Bronchial epithelial cell (primary cell): ENCODE measurements at regions not wholly inside any gene's neighbourhood (a gene's known extent, or its start where the extent isn't known, plus 50 kb on each side); places are given as distances from the start of the nearest gene placed in this dataset.

Experiments
- DNase-seq: peaks from one replicate; pipeline ENCODE4 v3.0.0-alpha.2; 2010; ENCODE audit warnings: low read depth
- FAIRE-seq: peaks from 2 replicates; lab custom pipeline; 2011; peaks lifted over from hg19 to GRCh38; lab: Jason Lieb, UNC
- H3K27me3 ChIP-seq: 2 replicates; pipeline ENCODE4 v1.5.1; 2011; ENCODE audit warnings: low read length; ENCODE audit not compliant: control insufficient read depth, insufficient read depth
- H3K36me3 ChIP-seq: 2 replicates; pipeline ENCODE4 v1.5.1; 2011; ENCODE audit warnings: low read length; ENCODE audit not compliant: control insufficient read depth, insufficient read depth
- H3K4me3 ChIP-seq: 2 replicates; pipeline ENCODE4 v1.5.1; 2011; ENCODE audit warnings: mild to moderate bottlenecking, low read depth, low read length, control low read depth
- CTCF ChIP-seq: IDR thresholded peaks from 2 replicates; pipeline ENCODE4 v1.5.1; 2011; ENCODE audit warnings: mild to moderate bottlenecking, moderate library complexity, low read length, control low read depth, inconsistent platforms; ENCODE audit not compliant: insufficient read depth, severe bottlenecking

DNA sequence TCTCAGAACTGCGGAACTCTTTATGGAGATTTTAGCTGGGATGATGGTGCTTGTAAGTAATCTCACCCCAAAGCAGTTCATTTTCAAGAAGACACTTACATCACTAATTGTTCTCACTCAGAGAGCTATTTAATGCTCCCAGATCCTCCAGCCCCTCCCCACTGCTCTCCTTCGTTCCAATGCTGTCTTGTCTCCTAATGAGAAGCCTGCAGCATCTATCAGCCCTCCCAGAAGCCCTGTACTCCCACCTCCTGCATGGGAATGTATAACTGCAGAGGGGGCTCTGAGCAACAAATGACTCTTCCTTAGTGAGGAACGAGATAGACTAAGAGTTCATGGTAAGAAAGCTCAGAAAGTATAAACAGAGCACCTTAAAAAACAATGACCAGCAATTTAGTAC lies 377.4 kb upstream of the RUNX1 start:
- H3K36me3 ChIP-seq, result no peaks in the 10 kb centered on the region
- H3K27me3 ChIP-seq, result no peaks in the 10 kb centered on the region
- no peak for FAIRE-seq
- no peak overlapping the region for H3K4me3 ChIP-seq
- no peak for DNase-seq
- TF ChIP-seq CTCF, result no peak

DNA sequence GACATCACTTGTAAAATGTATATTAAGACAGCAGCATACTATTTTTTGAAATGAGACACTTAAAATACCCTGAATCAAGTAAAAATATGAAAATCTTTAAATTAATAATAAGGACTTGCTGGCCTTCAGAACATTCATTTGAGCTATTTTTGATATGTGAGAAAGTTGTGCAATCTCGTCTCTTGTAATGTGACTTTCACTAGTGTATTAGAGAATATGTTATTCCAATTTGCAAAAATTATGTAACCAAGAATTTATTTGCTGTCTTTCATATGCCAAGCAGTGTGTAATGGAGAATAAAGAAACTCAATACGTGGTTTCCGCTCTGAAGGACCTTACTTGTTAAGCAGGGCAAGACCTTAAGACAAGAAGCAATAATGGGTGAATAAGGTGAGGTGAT lies 375.0 kb upstream of the RUNX1 start:
- H3K27me3 ChIP-seq, result no peaks in the 10 kb centered on the region
- no peak for FAIRE-seq
- DNase-seq, result no peak
- TF ChIP-seq CTCF, result no peak
- no peak overlapping the region for H3K4me3 ChIP-seq
- no peaks in the 10 kb centered on the region for H3K36me3 ChIP-seq

GRCh38 chr21:35423709-35424108 lies 374.6 kb upstream of the RUNX1 start:
- H3K4me3 ChIP-seq, result no peak overlapping the region
- no peaks in the 10 kb centered on the region for H3K27me3 ChIP-seq
- H3K36me3 ChIP-seq, result no peaks in the 10 kb centered on the region
- TF ChIP-seq CTCF, result no peak
- no peak for FAIRE-seq
- DNase-seq, result peak; percentile 20

- Histone ChIP-seq H3K36me3 (no peaks in the 10 kb centered on the region), H3K27me3 (no peaks in the 10 kb centered on the region), H3K4me3 (no peak overlapping the region)
- FAIRE-seq, result no peak
- DNase-seq, result no peak
- TF ChIP-seq CTCF, result no peak
Observed at GRCh38 chr21:35422011-35422410, 372.9 kb upstream of the RUNX1 start.

DNA sequence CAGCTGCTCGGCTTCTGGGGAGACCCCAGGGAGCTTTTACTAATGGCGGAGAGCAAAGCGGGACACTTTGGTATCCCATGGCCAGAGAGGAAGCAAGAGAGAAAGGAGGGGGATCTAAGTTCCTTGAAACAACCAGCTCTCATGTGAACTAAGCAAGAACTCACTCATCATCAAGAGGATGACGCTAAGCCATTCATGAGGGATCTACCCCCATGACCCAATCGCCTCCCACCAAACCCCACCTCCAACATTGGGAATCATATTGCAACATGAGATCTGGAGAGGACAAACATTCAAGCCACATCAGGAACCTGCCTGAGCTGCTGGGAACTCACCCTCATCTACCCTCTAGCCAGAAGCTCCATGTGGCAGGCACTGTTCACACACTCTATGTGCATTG lies 372.1 kb upstream of the RUNX1 start:
- DNase-seq, result no peak
- FAIRE-seq, result no peak
- no peak for TF ChIP-seq CTCF
- Histone ChIP-seq H3K27me3 (no peaks in the 10 kb centered on the region), H3K4me3 (no peak overlapping the region), H3K36me3 (no peaks in the 10 kb centered on the region)

- H3K27me3 ChIP-seq, result no peaks in the 10 kb centered on the region
- DNase-seq (no peak), FAIRE-seq (no peak)
- no peak for TF ChIP-seq CTCF
- no peaks in the 10 kb centered on the region for H3K36me3 ChIP-seq
- no peak overlapping the region for H3K4me3 ChIP-seq
Observed at GRCh38 chr21:35420656-35421055, 371.6 kb upstream of the RUNX1 start.
